Osteocyte (in vitro differentiated cells): ENCODE measurements at regions not wholly inside any gene's neighbourhood (a gene's known extent, or its start where the extent isn't known, plus 50 kb on each side); places are given as distances from the start of the nearest gene placed in this dataset.

Source experiments
- DNase-seq: peaks from one replicate; pipeline ENCODE4 v3.0.0; 2021; ENCODE audit warnings: mixed read lengths; ENCODE audit not compliant: unreplicated experiment; ENCODE audit errors: extremely low spot score
- H3K27ac Mint-ChIP-seq: one replicate; pipeline ENCODE4 v1.8.0; 2021; ENCODE audit warnings: mild to moderate bottlenecking, mixed read lengths; ENCODE audit not compliant: unreplicated experiment
- H3K27me3 Mint-ChIP-seq: one replicate; pipeline ENCODE4 v1.8.0; 2021; ENCODE audit warnings: mixed read lengths; ENCODE audit not compliant: unreplicated experiment
- H3K36me3 Mint-ChIP-seq: one replicate; pipeline ENCODE4 v1.8.0; 2021; ENCODE audit warnings: mixed read lengths; ENCODE audit not compliant: unreplicated experiment
- H3K4me1 Mint-ChIP-seq: one replicate; pipeline ENCODE4 v1.8.0; 2021; ENCODE audit warnings: mixed read lengths; ENCODE audit not compliant: unreplicated experiment
- H3K4me3 Mint-ChIP-seq: one replicate; pipeline ENCODE4 v1.8.0; 2021; ENCODE audit warnings: mild to moderate bottlenecking, moderate library complexity, mixed read lengths; ENCODE audit not compliant: unreplicated experiment
- H3K9me3 Mint-ChIP-seq: one replicate; pipeline ENCODE4 v1.8.0; 2021; ENCODE audit warnings: mixed read lengths; ENCODE audit not compliant: unreplicated experiment
- TF ChIP-seq, protein P1 (sequence below): fragments of 200-600 bp; sonication (generic); IDR thresholded peaks from 2 replicates; pipeline ENCODE4 v1.5.0; 2021; ENCODE audit warnings: antibody characterized with exemption, mild to moderate bottlenecking, moderate library complexity

GRCh38 chr1:239126884-239127283 lies 259.5 kb upstream of the CHRM3 start:
- Mint-ChIP-seq H3K36me3 (no peaks in the 10 kb centered on the region), H3K27me3 (no peaks in the 10 kb centered on the region), H3K4me1 (no peaks in the 10 kb centered on the region), H3K9me3 (no peaks in the 10 kb centered on the region), H3K4me3 (no peak overlapping the region), H3K27ac (no peak overlapping the region)
- TF ChIP-seq, protein P1, sequence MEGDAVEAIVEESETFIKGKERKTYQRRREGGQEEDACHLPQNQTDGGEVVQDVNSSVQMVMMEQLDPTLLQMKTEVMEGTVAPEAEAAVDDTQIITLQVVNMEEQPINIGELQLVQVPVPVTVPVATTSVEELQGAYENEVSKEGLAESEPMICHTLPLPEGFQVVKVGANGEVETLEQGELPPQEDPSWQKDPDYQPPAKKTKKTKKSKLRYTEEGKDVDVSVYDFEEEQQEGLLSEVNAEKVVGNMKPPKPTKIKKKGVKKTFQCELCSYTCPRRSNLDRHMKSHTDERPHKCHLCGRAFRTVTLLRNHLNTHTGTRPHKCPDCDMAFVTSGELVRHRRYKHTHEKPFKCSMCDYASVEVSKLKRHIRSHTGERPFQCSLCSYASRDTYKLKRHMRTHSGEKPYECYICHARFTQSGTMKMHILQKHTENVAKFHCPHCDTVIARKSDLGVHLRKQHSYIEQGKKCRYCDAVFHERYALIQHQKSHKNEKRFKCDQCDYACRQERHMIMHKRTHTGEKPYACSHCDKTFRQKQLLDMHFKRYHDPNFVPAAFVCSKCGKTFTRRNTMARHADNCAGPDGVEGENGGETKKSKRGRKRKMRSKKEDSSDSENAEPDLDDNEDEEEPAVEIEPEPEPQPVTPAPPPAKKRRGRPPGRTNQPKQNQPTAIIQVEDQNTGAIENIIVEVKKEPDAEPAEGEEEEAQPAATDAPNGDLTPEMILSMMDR: no peak
- no peak for DNase-seq

GRCh38 chr1:239125893-239126292 lies 260.5 kb upstream of the CHRM3 start:
- H3K9me3 Mint-ChIP-seq: no peaks in the 10 kb centered on the region
- DNase-seq: no peak
- no peak overlapping the region for H3K4me3 Mint-ChIP-seq
- no peaks in the 10 kb centered on the region for H3K4me1 Mint-ChIP-seq
- H3K27ac Mint-ChIP-seq: no peak overlapping the region
- no peaks in the 10 kb centered on the region for H3K27me3 Mint-ChIP-seq
- TF ChIP-seq, protein P1: no peak
- no peaks in the 10 kb centered on the region for H3K36me3 Mint-ChIP-seq

GRCh38 chr1:239125027-239125426 lies 261.3 kb upstream of the CHRM3 start:
- TF ChIP-seq, protein P1: no peak
- Mint-ChIP-seq H3K4me3 (no peak overlapping the region), H3K27ac (no peak overlapping the region), H3K36me3 (no peaks in the 10 kb centered on the region), H3K27me3 (no peaks in the 10 kb centered on the region), H3K4me1 (no peaks in the 10 kb centered on the region), H3K9me3 (no peaks in the 10 kb centered on the region)
- no peak for DNase-seq

DNA sequence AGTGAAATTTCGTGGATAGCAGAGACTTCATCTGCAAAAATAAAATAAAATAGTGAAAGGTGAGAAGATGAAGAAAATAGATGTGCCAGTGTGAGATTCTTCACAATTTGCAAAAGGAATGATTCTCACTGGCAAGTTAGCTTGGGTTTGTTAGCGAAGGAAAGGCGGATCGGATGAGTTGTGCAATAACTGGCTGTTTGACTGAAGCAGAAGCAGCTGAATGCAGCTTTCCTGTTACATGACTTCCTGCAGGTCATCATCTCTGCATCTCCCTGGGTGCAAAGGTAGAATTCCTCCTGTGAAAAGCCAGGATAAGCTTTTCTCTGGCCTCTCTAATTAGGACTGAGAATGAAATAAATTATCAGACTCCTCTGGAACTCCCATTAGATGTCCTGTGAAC lies 263.1 kb upstream of the CHRM3 start:
- no peak for DNase-seq
- no peaks in the 10 kb centered on the region for H3K4me1 Mint-ChIP-seq
- no peak overlapping the region for H3K27ac Mint-ChIP-seq
- no peaks in the 10 kb centered on the region for H3K9me3 Mint-ChIP-seq
- TF ChIP-seq, protein P1: no peak
- H3K36me3 Mint-ChIP-seq: no peaks in the 10 kb centered on the region
- H3K27me3 Mint-ChIP-seq: no peaks in the 10 kb centered on the region
- H3K4me3 Mint-ChIP-seq: no peak overlapping the region

DNA sequence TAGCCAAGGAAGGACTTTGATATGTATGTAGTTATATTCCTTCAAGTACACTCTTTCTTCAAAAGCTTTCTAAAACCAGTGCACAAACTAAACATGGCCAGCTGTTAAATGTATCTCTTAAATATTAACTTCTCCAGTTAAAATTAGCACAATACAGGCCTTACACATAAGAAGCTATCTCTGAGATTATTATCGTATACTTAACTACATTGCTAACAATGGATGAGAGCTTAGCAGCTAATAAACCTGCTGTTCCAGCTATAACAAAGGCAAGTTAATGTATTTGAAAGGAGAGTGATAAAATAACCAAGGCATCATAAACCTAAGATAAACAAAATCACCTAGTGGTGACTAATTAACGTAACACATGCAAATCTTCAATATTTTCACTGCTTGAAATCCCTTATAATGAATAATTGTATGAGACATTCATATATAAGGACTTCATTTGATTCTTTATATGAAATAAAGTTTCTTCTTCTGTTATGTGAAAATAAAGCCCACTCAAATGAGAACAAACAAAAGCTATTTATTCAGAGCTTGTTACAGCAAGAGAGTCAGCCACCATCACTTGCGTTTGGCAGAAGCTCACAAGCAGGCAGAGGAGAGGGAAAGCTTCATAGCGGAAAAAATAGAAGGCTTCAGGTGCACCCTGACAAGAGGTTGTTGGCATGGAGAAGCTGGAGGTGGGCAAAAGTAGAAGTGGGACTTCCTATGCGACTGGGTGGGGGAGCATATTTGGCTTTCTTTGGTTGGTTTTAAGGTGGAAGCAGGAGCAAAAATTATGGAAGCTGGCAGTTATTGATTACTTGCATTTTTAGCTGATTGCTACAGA lies 274.1 kb upstream of the CHRM3 start:
- Mint-ChIP-seq H3K27me3 (peaks cover 2% of the 10 kb centered on the region), H3K4me1 (no peaks in the 10 kb centered on the region), H3K9me3 (no peaks in the 10 kb centered on the region), H3K27ac (no peak overlapping the region), H3K4me3 (no peak overlapping the region), H3K36me3 (no peaks in the 10 kb centered on the region)
- TF ChIP-seq, protein P1: no peak
- DNase-seq: no peak
